K562 (cell line): ENCODE measurements at regions not wholly inside any gene's neighbourhood (a gene's known extent, or its start where the extent isn't known, plus 50 kb on each side); places are given as distances from the start of the nearest gene placed in this dataset.

Experiments used
- ARID2 ChIP-seq: fragments of 450-650 bp; IDR thresholded peaks from 2 replicates; pipeline ENCODE4 v1.6.1; 2017; ENCODE audit warnings: antibody characterized with exemption, mild to moderate bottlenecking
- CBX3 ChIP-seq, 2 experiments: IDR thresholded peaks; 1 replicate in 1 of 2; 2 replicates in 1 of 2; pipeline ENCODE4 v1.6.1; 2012; ENCODE audit warnings: inconsistent platforms in 2 of 2, low read length in 2 of 2, borderline replicate concordance in 1 of 2, control low read depth in 1 of 2
- CREB1 ChIP-seq, 2 experiments: sonication (generic) in 1 of 2; formaldehyde crosslinking in 1 of 2; IDR thresholded peaks; 2 replicates each; pipeline versions ENCODE4 v1.6.1 to v1.8.0; 2012 to 2022; ENCODE audit warnings: inconsistent platforms in 1 of 2, mild to moderate bottlenecking in 1 of 2, missing genetic modification reagents in 1 of 2, moderate library complexity in 1 of 2
- DDX20 ChIP-seq: fragments of 450-650 bp; IDR thresholded peaks from 2 replicates; pipeline ENCODE4 v1.6.1; 2016; ENCODE audit warnings: missing genetic modification characterization, low read depth, mild to moderate bottlenecking, missing compliant biosample characterization, moderate library complexity
- KAT8 ChIP-seq: fragments of 450-650 bp; IDR thresholded peaks from 2 replicates; pipeline ENCODE4 v1.6.1; 2016; ENCODE audit warnings: low read depth, mild to moderate bottlenecking
- KDM5B ChIP-seq: fragments of 200-600 bp; sonication (generic); IDR thresholded peaks from 2 replicates; pipeline ENCODE4 v1.6.1; 2012; ENCODE audit warnings: low read depth, mild to moderate bottlenecking, moderate library complexity, low read length, control low read depth, inconsistent platforms; ENCODE audit not compliant: insufficient replicate concordance
- KLF13 ChIP-seq: fragments of 450-650 bp; IDR thresholded peaks from 2 replicates; pipeline ENCODE4 v1.6.1; 2016; ENCODE audit warnings: missing genetic modification characterization, low read depth, mild to moderate bottlenecking, missing compliant biosample characterization, moderate library complexity, borderline replicate concordance
- SIN3B ChIP-seq: fragments of 450-650 bp; IDR thresholded peaks from 2 replicates; pipeline ENCODE4 v1.6.1; 2017; ENCODE audit warnings: low read depth, mild to moderate bottlenecking, moderate library complexity
- SMAD2 ChIP-seq: fragments of 150-350 bp; IDR thresholded peaks from 2 replicates; pipeline ENCODE4 v1.6.1; 2014; ENCODE audit warnings: low read depth, mild to moderate bottlenecking, low read length
- ZNF184 ChIP-seq: sonication (generic); formaldehyde crosslinking; IDR thresholded peaks from 2 replicates; pipeline ENCODE4 v1.5.0; 2020; ENCODE audit warnings: missing genetic modification reagents
- TF ChIP-seq, protein P1 (sequence below): fragments of 450-650 bp; formaldehyde crosslinking; IDR thresholded peaks from 2 replicates; pipeline ENCODE4 v1.4.0; 2020; ENCODE audit warnings: mild to moderate bottlenecking, moderate library complexity
- TF ChIP-seq, protein P2 (sequence below): fragments of 450-650 bp; IDR thresholded peaks from 2 replicates; pipeline ENCODE4 v1.6.1; 2016; ENCODE audit warnings: low read depth
- TF ChIP-seq, protein P3 (sequence below): fragments of 250-450 bp; sonication (Bioruptor Pico); IDR thresholded peaks from 2 replicates; pipeline ENCODE4 v1.8.0; 2021; ENCODE audit warnings: moderate library complexity, mild to moderate bottlenecking, inconsistent platforms
- TF ChIP-seq, protein P4 (sequence below): fragments of 250-450 bp; sonication (Bioruptor Pico); IDR thresholded peaks from 2 replicates; pipeline ENCODE4 v1.5.0; 2021

DNA sequence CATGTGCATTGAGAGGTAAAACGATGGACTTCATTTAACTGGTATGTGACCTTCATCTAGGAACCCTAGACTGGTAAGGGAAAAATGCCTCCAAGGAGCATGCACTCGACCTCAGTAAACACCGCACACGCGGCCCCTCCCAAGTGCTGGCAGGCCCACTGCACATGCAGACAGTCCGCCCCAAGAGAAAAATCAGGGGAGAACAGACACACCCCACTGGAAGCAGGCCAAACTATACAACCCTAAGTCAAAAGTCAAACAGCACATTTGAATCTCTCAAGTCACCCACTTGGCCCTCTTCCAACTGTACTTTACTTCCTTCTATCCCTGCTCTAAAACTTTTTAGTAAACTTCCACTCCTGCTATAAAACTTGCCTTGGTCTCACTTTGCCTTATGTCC, 250.1 kb upstream of the HES1 start (continued):
- TF ChIP-seq, protein P1, sequence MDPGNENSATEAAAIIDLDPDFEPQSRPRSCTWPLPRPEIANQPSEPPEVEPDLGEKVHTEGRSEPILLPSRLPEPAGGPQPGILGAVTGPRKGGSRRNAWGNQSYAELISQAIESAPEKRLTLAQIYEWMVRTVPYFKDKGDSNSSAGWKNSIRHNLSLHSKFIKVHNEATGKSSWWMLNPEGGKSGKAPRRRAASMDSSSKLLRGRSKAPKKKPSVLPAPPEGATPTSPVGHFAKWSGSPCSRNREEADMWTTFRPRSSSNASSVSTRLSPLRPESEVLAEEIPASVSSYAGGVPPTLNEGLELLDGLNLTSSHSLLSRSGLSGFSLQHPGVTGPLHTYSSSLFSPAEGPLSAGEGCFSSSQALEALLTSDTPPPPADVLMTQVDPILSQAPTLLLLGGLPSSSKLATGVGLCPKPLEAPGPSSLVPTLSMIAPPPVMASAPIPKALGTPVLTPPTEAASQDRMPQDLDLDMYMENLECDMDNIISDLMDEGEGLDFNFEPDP (CRISPR knock-in tag), result no peak
- TF ChIP-seq, protein P2, sequence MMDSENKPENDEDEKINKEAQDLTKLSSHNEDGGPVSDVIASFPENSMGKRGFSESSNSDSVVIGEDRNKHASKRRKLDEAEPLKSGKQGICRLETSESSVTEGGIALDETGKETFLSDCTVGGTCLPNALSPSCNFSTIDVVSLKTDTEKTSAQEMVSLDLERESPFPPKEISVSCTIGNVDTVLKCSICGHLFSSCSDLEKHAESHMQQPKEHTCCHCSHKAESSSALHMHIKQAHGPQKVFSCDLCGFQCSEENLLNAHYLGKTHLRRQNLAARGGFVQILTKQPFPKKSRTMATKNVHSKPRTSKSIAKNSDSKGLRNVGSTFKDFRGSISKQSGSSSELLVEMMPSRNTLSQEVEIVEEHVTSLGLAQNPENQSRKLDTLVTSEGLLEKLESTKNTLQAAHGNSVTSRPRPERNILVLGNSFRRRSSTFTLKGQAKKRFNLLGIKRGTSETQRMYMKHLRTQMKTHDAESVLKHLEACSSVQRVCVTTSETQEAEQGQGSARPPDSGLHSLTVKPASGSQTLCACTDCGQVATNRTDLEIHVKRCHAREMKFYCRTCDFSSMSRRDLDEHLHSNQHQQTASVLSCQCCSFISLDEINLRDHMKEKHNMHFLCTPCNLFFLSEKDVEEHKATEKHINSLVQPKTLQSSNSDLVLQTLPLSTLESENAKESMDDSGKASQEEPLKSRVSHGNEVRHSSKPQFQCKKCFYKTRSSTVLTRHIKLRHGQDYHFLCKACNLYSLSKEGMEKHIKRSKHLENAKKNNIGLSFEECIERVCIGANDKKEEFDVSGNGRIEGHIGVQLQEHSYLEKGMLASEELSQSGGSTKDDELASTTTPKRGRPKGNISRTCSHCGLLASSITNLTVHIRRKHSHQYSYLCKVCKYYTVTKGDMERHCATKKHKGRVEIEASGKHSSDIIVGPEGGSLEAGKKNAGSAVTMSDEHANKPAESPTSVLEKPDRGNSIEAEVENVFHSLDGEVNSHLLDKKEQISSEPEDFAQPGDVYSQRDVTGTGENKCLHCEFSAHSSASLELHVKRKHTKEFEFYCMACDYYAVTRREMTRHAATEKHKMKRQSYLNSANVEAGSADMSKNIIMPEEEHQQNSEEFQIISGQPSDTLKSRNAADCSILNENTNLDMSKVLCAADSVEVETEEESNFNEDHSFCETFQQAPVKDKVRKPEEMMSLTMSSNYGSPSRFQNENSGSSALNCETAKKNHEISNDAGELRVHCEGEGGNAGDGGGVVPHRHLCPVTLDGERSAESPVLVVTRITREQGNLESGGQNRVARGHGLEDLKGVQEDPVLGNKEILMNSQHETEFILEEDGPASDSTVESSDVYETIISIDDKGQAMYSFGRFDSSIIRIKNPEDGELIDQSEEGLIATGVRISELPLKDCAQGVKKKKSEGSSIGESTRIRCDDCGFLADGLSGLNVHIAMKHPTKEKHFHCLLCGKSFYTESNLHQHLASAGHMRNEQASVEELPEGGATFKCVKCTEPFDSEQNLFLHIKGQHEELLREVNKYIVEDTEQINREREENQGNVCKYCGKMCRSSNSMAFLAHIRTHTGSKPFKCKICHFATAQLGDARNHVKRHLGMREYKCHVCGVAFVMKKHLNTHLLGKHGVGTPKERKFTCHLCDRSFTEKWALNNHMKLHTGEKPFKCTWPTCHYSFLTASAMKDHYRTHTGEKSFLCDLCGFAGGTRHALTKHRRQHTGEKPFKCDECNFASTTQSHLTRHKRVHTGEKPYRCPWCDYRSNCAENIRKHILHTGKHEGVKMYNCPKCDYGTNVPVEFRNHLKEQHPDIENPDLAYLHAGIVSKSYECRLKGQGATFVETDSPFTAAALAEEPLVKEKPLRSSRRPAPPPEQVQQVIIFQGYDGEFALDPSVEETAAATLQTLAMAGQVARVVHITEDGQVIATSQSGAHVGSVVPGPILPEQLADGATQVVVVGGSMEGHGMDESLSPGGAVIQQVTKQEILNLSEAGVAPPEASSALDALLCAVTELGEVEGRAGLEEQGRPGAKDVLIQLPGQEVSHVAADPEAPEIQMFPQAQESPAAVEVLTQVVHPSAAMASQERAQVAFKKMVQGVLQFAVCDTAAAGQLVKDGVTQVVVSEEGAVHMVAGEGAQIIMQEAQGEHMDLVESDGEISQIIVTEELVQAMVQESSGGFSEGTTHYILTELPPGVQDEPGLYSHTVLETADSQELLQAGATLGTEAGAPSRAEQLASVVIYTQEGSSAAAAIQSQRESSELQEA, result no peak
- TF ChIP-seq DDX20 (tag) (no peak), ARID2 (no peak), CREB1 (IDR thresholded peaks at IDR 0.05) (0 out of 2 replicates have a peak, but pooled peaks have one; percentile 21), CREB1 (CRISPR knock-in tag; IDR thresholded peaks at IDR 0.05) (no peak), KDM5B (no peak), SMAD2 (no peak), SIN3B (no peak), ZNF184 (CRISPR knock-in tag) (no peak), KAT8 (no peak), KLF13 (no peak), CBX3 (IDR thresholded peaks at IDR 0.05; ENCODE audit: borderline replicate concordance in 1 of 2, low read length in 2 of 2) (peak in 1 of 2 experiments; percentile 91; a peak in 1 of 3 replicates)
- TF ChIP-seq, protein P3, sequence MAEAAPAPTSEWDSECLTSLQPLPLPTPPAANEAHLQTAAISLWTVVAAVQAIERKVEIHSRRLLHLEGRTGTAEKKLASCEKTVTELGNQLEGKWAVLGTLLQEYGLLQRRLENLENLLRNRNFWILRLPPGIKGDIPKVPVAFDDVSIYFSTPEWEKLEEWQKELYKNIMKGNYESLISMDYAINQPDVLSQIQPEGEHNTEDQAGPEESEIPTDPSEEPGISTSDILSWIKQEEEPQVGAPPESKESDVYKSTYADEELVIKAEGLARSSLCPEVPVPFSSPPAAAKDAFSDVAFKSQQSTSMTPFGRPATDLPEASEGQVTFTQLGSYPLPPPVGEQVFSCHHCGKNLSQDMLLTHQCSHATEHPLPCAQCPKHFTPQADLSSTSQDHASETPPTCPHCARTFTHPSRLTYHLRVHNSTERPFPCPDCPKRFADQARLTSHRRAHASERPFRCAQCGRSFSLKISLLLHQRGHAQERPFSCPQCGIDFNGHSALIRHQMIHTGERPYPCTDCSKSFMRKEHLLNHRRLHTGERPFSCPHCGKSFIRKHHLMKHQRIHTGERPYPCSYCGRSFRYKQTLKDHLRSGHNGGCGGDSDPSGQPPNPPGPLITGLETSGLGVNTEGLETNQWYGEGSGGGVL (CRISPR knock-in tag), result no peak
- TF ChIP-seq, protein P4, sequence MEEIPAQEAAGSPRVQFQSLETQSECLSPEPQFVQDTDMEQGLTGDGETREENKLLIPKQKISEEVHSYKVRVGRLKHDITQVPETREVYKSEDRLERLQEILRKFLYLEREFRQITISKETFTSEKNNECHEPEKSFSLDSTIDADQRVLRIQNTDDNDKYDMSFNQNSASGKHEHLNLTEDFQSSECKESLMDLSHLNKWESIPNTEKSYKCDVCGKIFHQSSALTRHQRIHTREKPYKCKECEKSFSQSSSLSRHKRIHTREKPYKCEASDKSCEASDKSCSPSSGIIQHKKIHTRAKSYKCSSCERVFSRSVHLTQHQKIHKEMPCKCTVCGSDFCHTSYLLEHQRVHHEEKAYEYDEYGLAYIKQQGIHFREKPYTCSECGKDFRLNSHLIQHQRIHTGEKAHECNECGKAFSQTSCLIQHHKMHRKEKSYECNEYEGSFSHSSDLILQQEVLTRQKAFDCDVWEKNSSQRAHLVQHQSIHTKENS (CRISPR knock-in tag), result no peak
